CD14-positive monocyte (primary cell): ENCODE measurements at regions not wholly inside any gene's neighbourhood (a gene's known extent, or its start where the extent isn't known, plus 50 kb on each side); places are given as distances from the start of the nearest gene placed in this dataset.

Experiments used
- DNase-seq, 3 donors: peaks; one replicate each; pipeline ENCODE4 v3.0.0-alpha.2; 2011 to 2022
- H2AFZ ChIP-seq: 2 replicates; pipeline ENCODE4 v1.6.0; 2012; ENCODE audit warnings: mild to moderate bottlenecking, low read depth, low read length, inconsistent platforms; ENCODE audit not compliant: insufficient read depth, poor library complexity, severe bottlenecking
- H3K27ac ChIP-seq, 2 donors: 1 replicate in 1 of 2; 2 replicates in 1 of 2; pipeline ENCODE4 v1.5.1; 2012 to 2013; ENCODE audit warnings: low read length in 2 of 2, control low read depth in 1 of 2, inconsistent platforms in 1 of 2, low read depth in 1 of 2, mild to moderate bottlenecking in 1 of 2
- H3K27me3 ChIP-seq, 2 donors: one replicate each; pipeline versions ENCODE4 v1.6.0 to v1.6.1; 2011 to 2013; ENCODE audit warnings: low read length in 2 of 2; ENCODE audit not compliant: control insufficient read depth in 2 of 2, insufficient read depth in 2 of 2
- H3K36me3 ChIP-seq, 2 donors: replicated peaks in 1 of 2; 1 replicate in 1 of 2; 2 replicates in 1 of 2; pipeline versions ENCODE4 v1.5.1 to v1.6.1; 2012 to 2013; ENCODE audit warnings: low read length in 2 of 2, control low read depth in 1 of 2, inconsistent platforms in 1 of 2, mild to moderate bottlenecking in 1 of 2; ENCODE audit not compliant: insufficient read depth in 2 of 2, control insufficient read depth in 1 of 2
- H3K4me1 ChIP-seq, 2 donors: 1 replicate in 1 of 2; 2 replicates in 1 of 2; pipeline versions ENCODE4 v1.5.1 to v1.6.1; 2012 to 2013; ENCODE audit warnings: low read length in 2 of 2, control low read depth in 1 of 2, inconsistent platforms in 1 of 2, mild to moderate bottlenecking in 1 of 2, moderate library complexity in 1 of 2; ENCODE audit not compliant: insufficient read depth in 2 of 2, control insufficient read depth in 1 of 2
- H3K4me2 ChIP-seq: replicated peaks from 2 replicates; pipeline ENCODE3; 2012; ENCODE audit warnings: low read length, moderate library complexity, mild to moderate bottlenecking; ENCODE audit not compliant: poor library complexity, severe bottlenecking; ENCODE audit errors: extremely low read depth
- H3K4me3 ChIP-seq, 3 experiments: fragments of 200-600 bp in 1 of 3; sonication (generic) in 1 of 3; replicated peaks in 1 of 3; 1 replicate in 2 of 3; 2 replicates in 1 of 3; pipeline ENCODE4 v1.5.1; 2011 to 2013; ENCODE audit warnings: low read length in 3 of 3, mild to moderate bottlenecking in 3 of 3, control low read depth in 2 of 3, low read depth in 2 of 3, inconsistent platforms in 1 of 3, moderate library complexity in 1 of 3
- H3K79me2 ChIP-seq: 2 replicates; pipeline ENCODE4 v1.6.0; 2012; ENCODE audit warnings: mild to moderate bottlenecking, control low read depth, inconsistent platforms, low read length, moderate library complexity; ENCODE audit not compliant: insufficient read depth
- H3K9ac ChIP-seq: 2 replicates; pipeline ENCODE4 v1.6.0; 2017; ENCODE audit warnings: low read length, mild to moderate bottlenecking; ENCODE audit not compliant: insufficient read depth, poor library complexity, severe bottlenecking
- H3K9me3 ChIP-seq, 2 donors: replicated peaks in 1 of 2; 1 replicate in 1 of 2; 2 replicates in 1 of 2; pipeline versions ENCODE4 v1.5.1 to v1.6.1; 2012 to 2013; ENCODE audit warnings: low read length in 2 of 2, control low read depth in 1 of 2; ENCODE audit not compliant: control insufficient read depth in 1 of 2, insufficient read depth in 1 of 2
- H4K20me1 ChIP-seq: 2 replicates; pipeline ENCODE4 v1.6.0; 2012; ENCODE audit warnings: mild to moderate bottlenecking, low read length, control low read depth, moderate library complexity; ENCODE audit not compliant: insufficient read depth
- H3K27ac Mint-ChIP-seq, 7 donors: one replicate each; pipeline ENCODE4 v1.8.0; 2020; ENCODE audit warnings: mild to moderate bottlenecking in 7 of 7, mixed read lengths in 7 of 7, moderate library complexity in 6 of 7, inconsistent platforms in 2 of 7
- H3K27me3 Mint-ChIP-seq, 3 donors: one replicate each; pipeline ENCODE4 v1.8.0; 2021 to 2022; ENCODE audit warnings: low read depth in 3 of 3, mild to moderate bottlenecking in 3 of 3, mixed read lengths in 3 of 3, moderate library complexity in 3 of 3, inconsistent platforms in 1 of 3
- H3K36me3 Mint-ChIP-seq, 2 donors: one replicate each; pipeline ENCODE4 v1.8.0; 2020; ENCODE audit warnings: mixed read lengths in 2 of 2, inconsistent platforms in 1 of 2, mild to moderate bottlenecking in 1 of 2
- H3K4me1 Mint-ChIP-seq: one replicate; pipeline ENCODE4 v1.8.0; 2020; ENCODE audit warnings: mild to moderate bottlenecking, mixed read lengths
- H3K4me3 Mint-ChIP-seq, 2 donors: one replicate each; pipeline ENCODE4 v1.8.0; 2020; ENCODE audit warnings: mild to moderate bottlenecking in 2 of 2, mixed read lengths in 2 of 2, moderate library complexity in 1 of 2
- H3K9me3 Mint-ChIP-seq, 7 donors: one replicate each; pipeline ENCODE4 v1.8.0; 2020 to 2022; ENCODE audit warnings: mixed read lengths in 7 of 7, mild to moderate bottlenecking in 6 of 7, moderate library complexity in 6 of 7, inconsistent platforms in 2 of 7
- CTCF ChIP-seq: fragments of 200-600 bp; IDR thresholded peaks from one replicate; pipeline ENCODE4 v1.8.0; 2022; ENCODE audit warnings: antibody characterized with exemption, mild to moderate bottlenecking
- WGBS: methylation state at CpG from one replicate; pipeline ENCODE4 v1.1.5; 2013; ENCODE audit warnings: missing lambda C conversion rate; ENCODE audit not compliant: insufficient coverage; 5-methylcytosine and 5-hydroxymethylcytosine counted together
- intact Hi-C, 2 donors: fragments of 100-400 bp; cut with micrococcal nuclease; formaldehyde crosslinking; loops; one replicate each; pipeline versions ENCODE4 v1.15.0 to v1.15.1; 2023

- no peaks in the 10 kb centered on the region for H3K36me3 ChIP-seq
- peaks cover 6 to 9% of the 10 kb centered on the region in 2 donors for H3K9me3 ChIP-seq
- no peak overlapping the region for H3K4me3 ChIP-seq
- no peak overlapping the region for H3K27ac ChIP-seq
- no peaks in the 10 kb centered on the region for H3K27me3 Mint-ChIP-seq
- H3K4me2 ChIP-seq, result no peak overlapping the region
- no peaks in the 10 kb centered on the region for H3K4me1 Mint-ChIP-seq
- H3K9me3 Mint-ChIP-seq, result peaks cover 0 to 13% (median 0%) of the 10 kb centered on the region in 7 donors
- H3K27ac Mint-ChIP-seq, result no peak overlapping the region
- intact Hi-C loops, result no loop called here
- no CpG with 5 or more reads among the region's 1 CpG for WGBS
- no peaks in the 10 kb centered on the region for H3K36me3 Mint-ChIP-seq
- no peak for TF ChIP-seq CTCF
- no peak for DNase-seq
- no peaks in the 10 kb centered on the region for H3K4me1 ChIP-seq
- H4K20me1 ChIP-seq, result no peaks in the 10 kb centered on the region
- no peak overlapping the region for H3K4me3 Mint-ChIP-seq
- no peak overlapping the region for H3K9ac ChIP-seq
- no peaks in the 10 kb centered on the region for H3K79me2 ChIP-seq
- H3K27me3 ChIP-seq, result no peaks in the 10 kb centered on the region
- no peak overlapping the region for H2AFZ ChIP-seq
Observed at GRCh38 chr18:64639536-64639935, 490.6 kb upstream of the LINC00305 start.

GRCh38 chr18:64620971-64621560 lies 472.2 kb upstream of the LINC00305 start:
- no peak overlapping the region for H3K4me2 ChIP-seq
- Mint-ChIP-seq H3K9me3 (peaks cover 3 to 6% (median 5%) of the 10 kb centered on the region in 7 donors), H3K27me3 (peaks cover 1 to 2% (median 2%) of the 10 kb centered on the region in 3 donors), H3K36me3 (no peaks in the 10 kb centered on the region), H3K4me1 (no peaks in the 10 kb centered on the region), H3K4me3 (no peak overlapping the region), H3K27ac (no peak overlapping the region)
- H4K20me1 ChIP-seq, result no peaks in the 10 kb centered on the region
- WGBS, result no CpG with 5 or more reads among the region's 3 CpGs
- no peaks in the 10 kb centered on the region for H3K4me1 ChIP-seq
- TF ChIP-seq CTCF, result no peak
- no peak overlapping the region for H2AFZ ChIP-seq
- H3K4me3 ChIP-seq, result no peak overlapping the region
- H3K9ac ChIP-seq, result no peak overlapping the region
- no peaks in the 10 kb centered on the region for H3K27me3 ChIP-seq
- no peak for DNase-seq
- intact Hi-C loops, result no loop called here
- H3K9me3 ChIP-seq, result no peaks in the 10 kb centered on the region
- H3K27ac ChIP-seq, result no peak overlapping the region
- no peaks in the 10 kb centered on the region for H3K79me2 ChIP-seq
- no peaks in the 10 kb centered on the region for H3K36me3 ChIP-seq
